HL-60/S4 (cell line): ENCODE measurements at regions not wholly inside any gene's neighbourhood (a gene's known extent, or its start where the extent isn't known, plus 50 kb on each side); places are given as distances from the start of the nearest gene placed in this dataset.
"Not testable (repeated sequence)": the region's sequence is repeated elsewhere in the genome, so short reads cannot be mapped to it uniquely, and the experiment has no call there.

Source experiments
- in situ Hi-C: fragments of 300-500 bp; cut with MboI; formaldehyde crosslinking; loops from 2 replicates; pipeline ENCODE4 v1.14.3; 2022; ENCODE audit warnings: low sequenced_read_pairs

GRCh38 chr11:19628018-19628417, 84.6 kb upstream of the NAV2 start:
- in situ Hi-C loops: no loop called here

- in situ Hi-C loops: no loop called here
Measured at GRCh38 chr11:19627566-19627965, 85.1 kb upstream of the NAV2 start.

GRCh38 chr11:19625438-19625837, 87.2 kb upstream of the NAV2 start:
- in situ Hi-C loops: no loop called here

- in situ Hi-C loops: no loop called here
Measured at GRCh38 chr11:19617696-19618523, 94.7 kb upstream of the NAV2 start.

- in situ Hi-C loops: no loop called here
Measured at GRCh38 chr11:19615341-19616183, 97.1 kb upstream of the NAV2 start.

GRCh38 chr11:19614370-19614940, 98.2 kb upstream of the NAV2 start:
- in situ Hi-C loops: no loop called here

- in situ Hi-C loops: not testable (repeated sequence)
Measured at GRCh38 chr11:19612025-19612424, 100.6 kb upstream of the NAV2 start.

- in situ Hi-C loops: no loop called here
Measured at GRCh38 chr11:19607656-19608360, 104.8 kb upstream of the NAV2 start.

GRCh38 chr11:19606856-19607655, 105.6 kb upstream of the NAV2 start:
- in situ Hi-C loops: no loop called here

- in situ Hi-C loops: no loop called here
Measured at GRCh38 chr11:19605520-19606371, 106.9 kb upstream of the NAV2 start.

GRCh38 chr11:19604679-19605375, 107.8 kb upstream of the NAV2 start:
- in situ Hi-C loops: no loop called here

- in situ Hi-C loops: no loop called here
Measured at GRCh38 chr11:19603771-19604170, 108.9 kb upstream of the NAV2 start.

GRCh38 chr11:19602891-19603290, 109.7 kb upstream of the NAV2 start:
- in situ Hi-C loops: no loop called here

GRCh38 chr11:19602406-19602805, 110.2 kb upstream of the NAV2 start:
- in situ Hi-C loops: no loop called here

- in situ Hi-C loops: no loop called here
Measured at GRCh38 chr11:19601235-19601634, 111.4 kb upstream of the NAV2 start.

GRCh38 chr11:19599681-19600080, 113.0 kb upstream of the NAV2 start:
- in situ Hi-C loops: no loop called here

- in situ Hi-C loops: no loop called here
Measured at GRCh38 chr11:19598876-19599486, 113.7 kb upstream of the NAV2 start.

- in situ Hi-C loops: no loop called here
Measured at GRCh38 chr11:19598456-19598855, 114.2 kb upstream of the NAV2 start.
